Endodermal cell (in vitro differentiated cells): ENCODE measurements at regions not wholly inside any gene's neighbourhood (a gene's known extent, or its start where the extent isn't known, plus 50 kb on each side); places are given as distances from the start of the nearest gene placed in this dataset.

Experiments
- DNase-seq: peaks from one replicate; pipeline ENCODE4 v3.0.0-alpha.2; 2017
- H3K27ac ChIP-seq: 2 replicates; pipeline ENCODE4 v1.5.1; 2013; ENCODE audit warnings: mild to moderate bottlenecking, low read depth, low read length, moderate library complexity
- H3K27me3 ChIP-seq: 2 replicates; pipeline ENCODE4 v1.6.1; 2013; ENCODE audit warnings: mild to moderate bottlenecking, low read length, moderate library complexity; ENCODE audit not compliant: insufficient read depth, control insufficient read depth, poor library complexity, severe bottlenecking
- H3K36me3 ChIP-seq: 2 replicates; pipeline ENCODE4 v1.7.0; 2013; ENCODE audit warnings: mild to moderate bottlenecking, low read length, moderate library complexity; ENCODE audit not compliant: control insufficient read depth, insufficient read depth
- H3K4me1 ChIP-seq: one replicate; pipeline ENCODE4 v1.7.0; 2013; ENCODE audit warnings: low read length; ENCODE audit not compliant: control insufficient read depth, insufficient read depth
- H3K4me3 ChIP-seq: 2 replicates; pipeline ENCODE4 v1.5.1; 2013; ENCODE audit warnings: mild to moderate bottlenecking, low read length, moderate library complexity
- H3K9ac ChIP-seq: 2 replicates; pipeline ENCODE4 v1.6.1; 2013; ENCODE audit warnings: mild to moderate bottlenecking, low read length, moderate library complexity; ENCODE audit not compliant: poor library complexity, severe bottlenecking; ENCODE audit errors: extremely low read depth
- H3K9me3 ChIP-seq: 2 replicates; pipeline ENCODE4 v1.6.1; 2013; ENCODE audit warnings: mild to moderate bottlenecking, low read length, moderate library complexity; ENCODE audit not compliant: control insufficient read depth
- H3K27ac Mint-ChIP-seq: 2 replicates; pipeline ENCODE4 v1.8.0; 2020; ENCODE audit warnings: mixed read lengths
- H3K27me3 Mint-ChIP-seq: 2 replicates; pipeline ENCODE4 v1.8.0; 2021; ENCODE audit warnings: mild to moderate bottlenecking, mixed read lengths; ENCODE audit not compliant: insufficient read depth
- H3K36me3 Mint-ChIP-seq: 2 replicates; pipeline ENCODE4 v1.8.0; 2020; ENCODE audit warnings: low read depth, mixed read lengths
- H3K4me1 Mint-ChIP-seq: 2 replicates; pipeline ENCODE4 v1.8.0; 2020; ENCODE audit warnings: mixed read lengths
- H3K4me3 Mint-ChIP-seq: 2 replicates; pipeline ENCODE4 v1.8.0; 2020; ENCODE audit warnings: mild to moderate bottlenecking, moderate library complexity, mixed read lengths
- H3K9me3 Mint-ChIP-seq: 2 replicates; pipeline ENCODE4 v1.8.0; 2020; ENCODE audit warnings: mild to moderate bottlenecking, mixed read lengths
- CTCF ChIP-seq: fragments of 200-600 bp; sonication (generic); conservative IDR thresholded peaks from 2 replicates; pipeline ENCODE4 v1.5.0; 2021; ENCODE audit warnings: antibody characterized with exemption, mild to moderate bottlenecking
- WGBS, 2 experiments: methylation state at CpG; one replicate each; pipeline versions ENCODE4 v1.1.5 to v1.1.7; 2013; ENCODE audit warnings: missing lambda C conversion rate in 2 of 2, mixed read lengths in 1 of 2; ENCODE audit not compliant: insufficient coverage in 1 of 2, insufficient read length in 1 of 2; 5-methylcytosine and 5-hydroxymethylcytosine counted together

DNA sequence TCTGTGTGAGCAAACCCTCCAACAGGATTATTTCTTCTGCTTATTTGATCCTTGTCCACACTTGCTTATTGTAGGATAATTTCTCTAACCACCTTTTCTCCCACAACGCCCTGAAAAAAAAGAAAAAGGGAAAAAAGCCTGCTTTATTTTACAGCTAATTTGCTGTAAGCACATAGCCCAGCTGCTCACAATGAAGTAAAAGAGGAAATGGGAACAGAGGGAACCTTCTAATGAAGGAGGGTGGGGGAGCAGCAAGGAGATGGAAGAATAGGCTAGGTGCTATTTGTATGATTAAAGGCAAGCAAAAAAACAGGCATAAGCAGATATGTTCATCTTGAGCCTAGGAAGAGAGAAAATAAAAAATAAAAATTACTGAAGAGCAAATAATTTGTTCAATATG is 331.6 kb downstream of the TXNL1 start:
- no peak overlapping the region for H3K27ac Mint-ChIP-seq
- Histone ChIP-seq H3K27ac (no peak overlapping the region), H3K4me1 (no peaks in the 10 kb centered on the region), H3K9me3 (no peaks in the 10 kb centered on the region), H3K36me3 (no peaks in the 10 kb centered on the region), H3K4me3 (no peak overlapping the region), H3K9ac (no peak overlapping the region), H3K27me3 (no peaks in the 10 kb centered on the region)
- H3K9me3 Mint-ChIP-seq = no peaks in the 10 kb centered on the region
- H3K36me3 Mint-ChIP-seq = no peaks in the 10 kb centered on the region
- H3K4me3 Mint-ChIP-seq = no peak overlapping the region
- H3K27me3 Mint-ChIP-seq = no peaks in the 10 kb centered on the region
- no peak for TF ChIP-seq CTCF
- no peak for DNase-seq
- peaks cover 10% of the 10 kb centered on the region for H3K4me1 Mint-ChIP-seq
- 71% methylated on average over 1 of the region's 1 CpG; no CpG with 5 or more reads in 1 of the 2 experiments for WGBS, 2 experiments

- DNase-seq = no peak
- Histone ChIP-seq H3K4me1 (no peaks in the 10 kb centered on the region), H3K27ac (no peak overlapping the region), H3K9me3 (no peaks in the 10 kb centered on the region), H3K9ac (no peak overlapping the region), H3K36me3 (no peaks in the 10 kb centered on the region), H3K4me3 (no peak overlapping the region), H3K27me3 (no peaks in the 10 kb centered on the region)
- H3K4me3 Mint-ChIP-seq = no peak overlapping the region
- H3K27me3 Mint-ChIP-seq = no peaks in the 10 kb centered on the region
- no peak overlapping the region for H3K27ac Mint-ChIP-seq
- H3K36me3 Mint-ChIP-seq = no peaks in the 10 kb centered on the region
- H3K4me1 Mint-ChIP-seq = peaks cover 10% of the 10 kb centered on the region
- no peaks in the 10 kb centered on the region for H3K9me3 Mint-ChIP-seq
- TF ChIP-seq CTCF = no peak
These were observed 332.8 kb downstream of the TXNL1 start for GRCh38 chr18:56305583-56305982.

DNA sequence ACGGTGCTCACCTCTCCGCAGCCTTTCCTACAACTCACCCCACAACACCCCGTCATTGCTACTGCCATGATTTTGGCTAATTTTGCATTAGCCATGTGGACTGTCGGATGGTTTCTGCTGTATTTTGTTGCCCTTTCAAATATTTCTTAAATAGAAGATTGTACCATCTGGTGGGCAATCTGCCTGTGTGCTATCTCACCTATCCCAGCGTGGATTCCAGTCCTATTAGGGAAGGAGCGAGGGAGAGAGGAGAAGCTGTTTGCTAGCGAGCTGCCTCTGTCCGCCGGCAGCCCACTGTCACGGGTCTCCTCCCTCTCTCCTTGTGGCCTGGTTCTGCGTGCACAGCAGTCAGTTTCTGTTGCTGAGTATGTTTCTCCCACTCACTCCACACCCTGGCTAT is 336.2 kb downstream of the TXNL1 start:
- no peaks in the 10 kb centered on the region for H3K9me3 Mint-ChIP-seq
- no peaks in the 10 kb centered on the region for H3K36me3 Mint-ChIP-seq
- H3K9me3 ChIP-seq = no peaks in the 10 kb centered on the region
- H3K27me3 ChIP-seq = no peaks in the 10 kb centered on the region
- TF ChIP-seq CTCF = no peak
- H3K27ac Mint-ChIP-seq = no peak overlapping the region
- no peak overlapping the region for H3K27ac ChIP-seq
- H3K4me3 ChIP-seq = no peak overlapping the region
- H3K36me3 ChIP-seq = no peaks in the 10 kb centered on the region
- no peak overlapping the region for H3K4me3 Mint-ChIP-seq
- peaks cover 3% of the 10 kb centered on the region for H3K4me1 ChIP-seq
- 92 to 97% methylated on average over 7 to 11 of the region's 11 CpGs for WGBS, 2 experiments
- peaks cover 9% of the 10 kb centered on the region for H3K4me1 Mint-ChIP-seq
- no peak overlapping the region for H3K9ac ChIP-seq
- DNase-seq = no peak
- no peaks in the 10 kb centered on the region for H3K27me3 Mint-ChIP-seq
